IMR-90 (cell line): ENCODE measurements at regions not wholly inside any gene's neighbourhood (a gene's known extent, or its start where the extent isn't known, plus 50 kb on each side); places are given as distances from the start of the nearest gene placed in this dataset.

Source experiments
- CEBPB ChIP-seq: IDR thresholded peaks from 2 replicates; pipeline ENCODE4 v1.6.1; 2012; ENCODE audit warnings: low read depth, low read length, improper control_type of control experiment
- FOS ChIP-seq: fragments of 150-350 bp; IDR thresholded peaks from 2 replicates; pipeline ENCODE4 v1.6.1; 2016; ENCODE audit warnings: low read depth, low read length
- MXI1 ChIP-seq: IDR thresholded peaks from 2 replicates; pipeline ENCODE4 v1.6.1; 2012; ENCODE audit warnings: low read depth, mild to moderate bottlenecking, low read length, moderate library complexity, borderline replicate concordance
- POLR2A ChIP-seq: IDR thresholded peaks from 2 replicates; pipeline ENCODE4 v1.6.1; 2012; ENCODE audit warnings: mild to moderate bottlenecking, low read depth, low read length
- RCOR1 ChIP-seq: IDR thresholded peaks from 2 replicates; pipeline ENCODE4 v1.6.1; 2012; ENCODE audit warnings: mild to moderate bottlenecking, low read length, improper control_type of control experiment; ENCODE audit not compliant: insufficient replicate concordance
- RFX5 ChIP-seq: IDR thresholded peaks from 2 replicates; pipeline ENCODE4 v1.8.0; 2012; ENCODE audit warnings: low read depth, mild to moderate bottlenecking, low read length, moderate library complexity
- TF ChIP-seq, protein P1 (sequence below): conservative IDR thresholded peaks from 2 replicates; pipeline ENCODE4 v1.5.1; 2012; ENCODE audit warnings: mild to moderate bottlenecking, low read depth, low read length, improper control_type of control experiment
- TF ChIP-seq, protein P2 (sequence below): fragments of 150-350 bp; IDR thresholded peaks from 2 replicates; pipeline ENCODE4 v1.6.1; 2017; ENCODE audit warnings: mild to moderate bottlenecking, antibody characterized with exemption, low read length, low read depth

DNA sequence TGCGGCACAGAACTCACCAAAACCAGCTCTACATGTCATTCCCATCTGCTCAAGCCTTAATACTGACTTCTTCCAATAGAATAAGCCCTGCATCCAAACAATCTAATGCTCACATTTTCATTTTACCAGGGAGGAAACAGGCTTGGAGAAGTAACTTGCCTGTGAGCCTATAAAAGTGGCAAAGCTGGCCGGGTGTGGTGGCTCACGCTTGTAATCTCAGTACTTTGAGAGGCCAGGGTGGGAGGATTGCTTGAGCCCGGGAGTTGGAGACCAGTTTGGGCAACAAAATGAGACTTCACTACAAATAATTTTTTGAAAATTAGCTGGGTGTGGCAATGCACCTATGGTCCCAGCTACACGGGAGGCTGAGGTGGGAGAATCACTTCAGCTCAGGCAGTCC lies 133.7 kb downstream of the LY86 start:
- TF ChIP-seq, protein P1, sequence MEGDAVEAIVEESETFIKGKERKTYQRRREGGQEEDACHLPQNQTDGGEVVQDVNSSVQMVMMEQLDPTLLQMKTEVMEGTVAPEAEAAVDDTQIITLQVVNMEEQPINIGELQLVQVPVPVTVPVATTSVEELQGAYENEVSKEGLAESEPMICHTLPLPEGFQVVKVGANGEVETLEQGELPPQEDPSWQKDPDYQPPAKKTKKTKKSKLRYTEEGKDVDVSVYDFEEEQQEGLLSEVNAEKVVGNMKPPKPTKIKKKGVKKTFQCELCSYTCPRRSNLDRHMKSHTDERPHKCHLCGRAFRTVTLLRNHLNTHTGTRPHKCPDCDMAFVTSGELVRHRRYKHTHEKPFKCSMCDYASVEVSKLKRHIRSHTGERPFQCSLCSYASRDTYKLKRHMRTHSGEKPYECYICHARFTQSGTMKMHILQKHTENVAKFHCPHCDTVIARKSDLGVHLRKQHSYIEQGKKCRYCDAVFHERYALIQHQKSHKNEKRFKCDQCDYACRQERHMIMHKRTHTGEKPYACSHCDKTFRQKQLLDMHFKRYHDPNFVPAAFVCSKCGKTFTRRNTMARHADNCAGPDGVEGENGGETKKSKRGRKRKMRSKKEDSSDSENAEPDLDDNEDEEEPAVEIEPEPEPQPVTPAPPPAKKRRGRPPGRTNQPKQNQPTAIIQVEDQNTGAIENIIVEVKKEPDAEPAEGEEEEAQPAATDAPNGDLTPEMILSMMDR = no peak
- no peak for TF ChIP-seq FOS
- no peak for TF ChIP-seq MXI1
- no peak for TF ChIP-seq POLR2A
- TF ChIP-seq CEBPB = no peak
- TF ChIP-seq, protein P2, sequence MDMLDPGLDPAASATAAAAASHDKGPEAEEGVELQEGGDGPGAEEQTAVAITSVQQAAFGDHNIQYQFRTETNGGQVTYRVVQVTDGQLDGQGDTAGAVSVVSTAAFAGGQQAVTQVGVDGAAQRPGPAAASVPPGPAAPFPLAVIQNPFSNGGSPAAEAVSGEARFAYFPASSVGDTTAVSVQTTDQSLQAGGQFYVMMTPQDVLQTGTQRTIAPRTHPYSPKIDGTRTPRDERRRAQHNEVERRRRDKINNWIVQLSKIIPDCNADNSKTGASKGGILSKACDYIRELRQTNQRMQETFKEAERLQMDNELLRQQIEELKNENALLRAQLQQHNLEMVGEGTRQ = no peak
- TF ChIP-seq RFX5 = no peak
- TF ChIP-seq RCOR1 = no peak
